ENCODE measurements at regions not wholly inside any gene's neighbourhood (a gene's known extent, or its start where the extent isn't known, plus 50 kb on each side); places are given as distances from the start of the nearest gene placed in this dataset.

- H3K9me2 ChIP-seq (ENCODE audit: insufficient read depth): no peaks in the 10 kb centered on the region
- DNase-seq (ENCODE audit: low spot score) (peak; percentile 47), ATAC-seq (no peak)
- peaks cover 6% of the 10 kb centered on the region; the same call in 1 of the 2 replicates for H3K27me3 ChIP-seq (ENCODE audit: insufficient read depth)
- H3K4me1 ChIP-seq (ENCODE audit: insufficient read depth): no peaks in the 10 kb centered on the region
- H3K4me2 ChIP-seq: no peak overlapping the region
- no peaks in the 10 kb centered on the region for H4K20me1 ChIP-seq (replicated peaks; ENCODE audit: insufficient read depth)
- H3K27ac ChIP-seq (ENCODE audit: low read depth): no peak overlapping the region
- H3K4me3 ChIP-seq: no peak overlapping the region
- H3K27ac Mint-ChIP-seq: no peak overlapping the region
- no peaks in the 10 kb centered on the region for H3K36me3 Mint-ChIP-seq (ENCODE audit: low read depth)
- no peaks in the 10 kb centered on the region for H3K36me3 ChIP-seq (ENCODE audit: insufficient read depth)
- peaks cover 5% of the 10 kb centered on the region; the same call in 1 of the 3 replicates for H3K9me3 Mint-ChIP-seq
- no peaks in the 10 kb centered on the region for H3F3A ChIP-seq (replicated peaks; ENCODE audit: low read depth)
- TF ChIP-seq JUNB (IDR thresholded peaks at IDR 0.05; ENCODE audit: unreplicated experiment): no peak
- TF ChIP-seq, protein P1, sequence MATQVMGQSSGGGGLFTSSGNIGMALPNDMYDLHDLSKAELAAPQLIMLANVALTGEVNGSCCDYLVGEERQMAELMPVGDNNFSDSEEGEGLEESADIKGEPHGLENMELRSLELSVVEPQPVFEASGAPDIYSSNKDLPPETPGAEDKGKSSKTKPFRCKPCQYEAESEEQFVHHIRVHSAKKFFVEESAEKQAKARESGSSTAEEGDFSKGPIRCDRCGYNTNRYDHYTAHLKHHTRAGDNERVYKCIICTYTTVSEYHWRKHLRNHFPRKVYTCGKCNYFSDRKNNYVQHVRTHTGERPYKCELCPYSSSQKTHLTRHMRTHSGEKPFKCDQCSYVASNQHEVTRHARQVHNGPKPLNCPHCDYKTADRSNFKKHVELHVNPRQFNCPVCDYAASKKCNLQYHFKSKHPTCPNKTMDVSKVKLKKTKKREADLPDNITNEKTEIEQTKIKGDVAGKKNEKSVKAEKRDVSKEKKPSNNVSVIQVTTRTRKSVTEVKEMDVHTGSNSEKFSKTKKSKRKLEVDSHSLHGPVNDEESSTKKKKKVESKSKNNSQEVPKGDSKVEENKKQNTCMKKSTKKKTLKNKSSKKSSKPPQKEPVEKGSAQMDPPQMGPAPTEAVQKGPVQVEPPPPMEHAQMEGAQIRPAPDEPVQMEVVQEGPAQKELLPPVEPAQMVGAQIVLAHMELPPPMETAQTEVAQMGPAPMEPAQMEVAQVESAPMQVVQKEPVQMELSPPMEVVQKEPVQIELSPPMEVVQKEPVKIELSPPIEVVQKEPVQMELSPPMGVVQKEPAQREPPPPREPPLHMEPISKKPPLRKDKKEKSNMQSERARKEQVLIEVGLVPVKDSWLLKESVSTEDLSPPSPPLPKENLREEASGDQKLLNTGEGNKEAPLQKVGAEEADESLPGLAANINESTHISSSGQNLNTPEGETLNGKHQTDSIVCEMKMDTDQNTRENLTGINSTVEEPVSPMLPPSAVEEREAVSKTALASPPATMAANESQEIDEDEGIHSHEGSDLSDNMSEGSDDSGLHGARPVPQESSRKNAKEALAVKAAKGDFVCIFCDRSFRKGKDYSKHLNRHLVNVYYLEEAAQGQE (IDR thresholded peaks at IDR 0.05; ENCODE audit: unreplicated experiment): no peak
- no peak for TF ChIP-seq EZH2 (IDR thresholded peaks at IDR 0.05; ENCODE audit: low read depth, unreplicated experiment)
- no peak for TF ChIP-seq ZNF331 (CRISPR knock-in tag; IDR thresholded peaks at IDR 0.05; ENCODE audit: low read depth)
- TF ChIP-seq, protein P2, sequence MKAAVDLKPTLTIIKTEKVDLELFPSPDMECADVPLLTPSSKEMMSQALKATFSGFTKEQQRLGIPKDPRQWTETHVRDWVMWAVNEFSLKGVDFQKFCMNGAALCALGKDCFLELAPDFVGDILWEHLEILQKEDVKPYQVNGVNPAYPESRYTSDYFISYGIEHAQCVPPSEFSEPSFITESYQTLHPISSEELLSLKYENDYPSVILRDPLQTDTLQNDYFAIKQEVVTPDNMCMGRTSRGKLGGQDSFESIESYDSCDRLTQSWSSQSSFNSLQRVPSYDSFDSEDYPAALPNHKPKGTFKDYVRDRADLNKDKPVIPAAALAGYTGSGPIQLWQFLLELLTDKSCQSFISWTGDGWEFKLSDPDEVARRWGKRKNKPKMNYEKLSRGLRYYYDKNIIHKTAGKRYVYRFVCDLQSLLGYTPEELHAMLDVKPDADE (IDR thresholded peaks at IDR 0.05): no peak
- no peak for TF ChIP-seq POLR2AphosphoS5 (IDR thresholded peaks at IDR 0.05; ENCODE audit: low read depth)
- no peak for TF ChIP-seq CTCF (conservative IDR thresholded peaks at IDR 0.05; ENCODE audit: low read depth in 2 of 2)
- no peak for TF ChIP-seq EZH2phosphoT487 (IDR thresholded peaks at IDR 0.05; ENCODE audit: unreplicated experiment)
- no peak for TF ChIP-seq STAT1 (IDR thresholded peaks at IDR 0.05; ENCODE audit: unreplicated experiment)
- TF ChIP-seq ZNF462 (CRISPR knock-in tag; IDR thresholded peaks at IDR 0.05): no peak
- no peak for TF ChIP-seq NANOG (IDR thresholded peaks at IDR 0.05; ENCODE audit: borderline replicate concordance)
- TF ChIP-seq ZNF114 (CRISPR knock-in tag; IDR thresholded peaks at IDR 0.05): no peak
- no peak for TF ChIP-seq CREB1 (CRISPR knock-in tag; IDR thresholded peaks at IDR 0.05; ENCODE audit: low read depth)
- H3K4me3 Mint-ChIP-seq: no peak overlapping the region
- H2AFZ ChIP-seq: no peak overlapping the region
- no peaks in the 10 kb centered on the region for H3K79me2 ChIP-seq (replicated peaks; ENCODE audit: insufficient read depth)
- peaks cover 17% of the 10 kb centered on the region for H3K27me3 Mint-ChIP-seq (ENCODE audit: insufficient read depth, low read depth, poor library complexity)
- peaks cover 12% of the 10 kb centered on the region for H3K4me1 Mint-ChIP-seq
Measured at GRCh38 chr20:58147628-58148370, 80.7 kb downstream of the ANKRD60 start.
